ENCODE measurements at regions not wholly inside any gene's neighbourhood (a gene's known extent, or its start where the extent isn't known, plus 50 kb on each side); places are given as distances from the start of the nearest gene placed in this dataset.
A peak's percentile ranks its signal among the peaks of the same experiment; 100 is the strongest.
"Not testable (repeated sequence)": the region's sequence is repeated elsewhere in the genome, so short reads cannot be mapped to it uniquely, and the experiment has no call there.

DNA sequence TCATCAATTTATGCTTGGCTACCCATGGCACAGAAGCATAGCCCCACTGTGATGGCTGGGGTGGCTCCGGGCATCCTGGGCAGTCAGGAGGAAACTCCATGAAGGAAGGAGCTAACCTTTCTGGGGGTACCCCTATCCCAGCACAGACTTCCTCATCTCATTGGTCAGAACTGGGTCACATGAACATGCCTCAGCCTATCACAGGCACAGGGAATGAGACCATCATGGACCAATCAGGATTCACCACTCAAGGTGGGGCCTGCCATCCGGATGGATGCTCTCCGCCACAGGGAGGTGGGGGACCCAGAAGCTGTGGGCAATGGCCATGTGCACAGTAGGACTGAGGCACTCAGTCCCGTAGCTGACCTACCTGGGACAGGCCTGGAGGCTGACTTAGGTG, 75.9 kb upstream of the SPDYE9 start:
- DNase-seq (ENCODE audit: low spot score); H3K27me3 Mint-ChIP-seq (ENCODE audit: insufficient read depth); intact Hi-C loops (cut with micrococcal nuclease); H3K36me3 Mint-ChIP-seq (ENCODE audit: low read depth); H3K4me1 Mint-ChIP-seq (ENCODE audit: low read depth); H3K9me3 Mint-ChIP-seq; H3K4me3 Mint-ChIP-seq; H3K27ac Mint-ChIP-seq: not testable (repeated sequence)

DNA sequence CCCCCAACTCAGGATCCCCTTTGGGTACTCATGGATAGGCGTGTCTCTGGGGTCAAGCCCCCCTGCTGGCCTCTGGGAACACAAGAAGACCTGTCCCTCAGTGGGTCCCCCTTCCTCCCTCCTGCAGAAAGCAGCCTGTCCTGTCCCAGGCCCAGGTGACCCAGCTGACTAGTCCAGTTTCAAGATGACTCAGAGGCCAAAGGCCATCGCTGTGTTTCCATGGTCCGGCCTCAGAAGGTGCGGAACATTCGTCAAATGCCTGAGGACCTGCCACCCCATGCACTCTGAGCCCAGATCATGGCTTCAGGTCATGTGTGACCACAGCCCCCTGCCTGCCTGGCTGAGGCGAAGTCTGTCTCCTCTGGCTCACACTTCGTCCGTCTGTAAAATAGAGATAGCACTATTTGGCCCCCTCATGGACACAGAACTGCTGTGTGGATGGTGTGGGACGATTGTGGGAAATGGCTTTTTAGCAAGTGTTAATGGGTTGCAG, 71.4 kb upstream of the SPDYE9 start:
- H3K4me1 Mint-ChIP-seq (ENCODE audit: low read depth); DNase-seq (ENCODE audit: low spot score); H3K27ac Mint-ChIP-seq; H3K36me3 Mint-ChIP-seq (ENCODE audit: low read depth); H3K27me3 Mint-ChIP-seq (ENCODE audit: insufficient read depth); intact Hi-C loops (cut with micrococcal nuclease); H3K4me3 Mint-ChIP-seq; H3K9me3 Mint-ChIP-seq: not testable (repeated sequence)

DNA sequence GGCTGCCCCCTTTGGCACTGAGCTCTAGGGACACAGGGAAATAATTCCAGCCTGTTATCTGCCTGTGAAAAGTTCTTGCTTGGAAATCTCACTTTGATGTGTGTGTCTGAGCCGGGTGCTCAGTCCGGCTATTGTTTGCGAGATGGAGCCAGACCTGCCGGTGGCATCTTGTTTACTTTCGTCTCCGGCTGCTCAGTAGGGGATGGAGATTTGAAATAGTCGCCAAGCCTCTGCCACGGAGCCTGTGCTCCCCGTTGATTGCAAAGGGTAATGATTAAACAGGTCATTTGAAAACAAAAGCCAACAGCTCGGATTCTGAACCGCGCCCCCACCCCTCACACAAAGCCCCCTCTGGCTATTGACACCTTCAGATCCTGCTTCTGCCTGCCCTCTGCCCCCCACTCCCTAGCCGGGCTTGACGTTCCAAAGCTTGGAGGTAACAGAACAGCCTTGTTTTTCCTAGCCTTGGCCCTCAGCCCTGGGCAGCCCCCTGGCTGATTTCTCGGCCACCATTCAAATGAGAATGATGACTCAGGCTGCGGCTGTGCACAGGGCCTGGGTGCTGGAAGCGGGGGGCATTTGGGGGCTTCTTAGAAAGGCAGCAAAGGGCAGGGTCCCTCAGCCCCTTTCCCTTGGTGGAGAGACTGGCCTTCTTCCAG, 70.8 kb upstream of the SPDYE9 start:
- H3K9me3 Mint-ChIP-seq; H3K4me3 Mint-ChIP-seq; intact Hi-C loops (cut with micrococcal nuclease); H3K27me3 Mint-ChIP-seq (ENCODE audit: insufficient read depth); H3K4me1 Mint-ChIP-seq (ENCODE audit: low read depth); H3K27ac Mint-ChIP-seq; H3K36me3 Mint-ChIP-seq (ENCODE audit: low read depth); DNase-seq (ENCODE audit: low spot score): not testable (repeated sequence)

DNA sequence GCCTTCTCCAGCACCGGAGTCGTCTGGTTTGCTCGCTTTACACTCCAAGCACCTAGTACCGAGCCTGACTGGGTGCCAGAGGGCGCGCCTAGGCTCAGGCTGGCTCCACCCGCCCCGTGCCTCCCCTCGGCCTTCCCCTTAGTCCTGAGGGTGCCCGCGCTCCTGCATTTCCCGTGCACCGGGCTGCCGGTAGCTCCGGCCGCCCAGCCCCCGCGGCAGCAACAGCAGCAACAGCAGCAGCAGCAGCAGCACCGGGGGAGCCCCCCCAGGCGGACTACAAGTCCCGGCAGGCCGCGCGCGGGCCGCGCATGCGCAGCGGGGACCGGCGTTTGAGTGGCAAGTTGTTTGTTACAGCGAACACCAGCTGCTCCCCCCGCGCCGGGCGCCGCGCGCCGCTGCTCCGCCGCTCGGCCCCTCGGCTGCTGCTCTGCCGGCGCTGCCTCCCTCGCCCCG, 68.8 kb upstream of the SPDYE9 start:
- H3K9me3 Mint-ChIP-seq; H3K27me3 Mint-ChIP-seq (ENCODE audit: insufficient read depth); H3K4me1 Mint-ChIP-seq (ENCODE audit: low read depth); H3K36me3 Mint-ChIP-seq (ENCODE audit: low read depth); intact Hi-C loops (cut with micrococcal nuclease); H3K27ac Mint-ChIP-seq: not testable (repeated sequence)
- DNase-seq (ENCODE audit: low spot score) = peak; percentile 78
- peak overlapping the region; percentile 65 for H3K4me3 Mint-ChIP-seq

DNA sequence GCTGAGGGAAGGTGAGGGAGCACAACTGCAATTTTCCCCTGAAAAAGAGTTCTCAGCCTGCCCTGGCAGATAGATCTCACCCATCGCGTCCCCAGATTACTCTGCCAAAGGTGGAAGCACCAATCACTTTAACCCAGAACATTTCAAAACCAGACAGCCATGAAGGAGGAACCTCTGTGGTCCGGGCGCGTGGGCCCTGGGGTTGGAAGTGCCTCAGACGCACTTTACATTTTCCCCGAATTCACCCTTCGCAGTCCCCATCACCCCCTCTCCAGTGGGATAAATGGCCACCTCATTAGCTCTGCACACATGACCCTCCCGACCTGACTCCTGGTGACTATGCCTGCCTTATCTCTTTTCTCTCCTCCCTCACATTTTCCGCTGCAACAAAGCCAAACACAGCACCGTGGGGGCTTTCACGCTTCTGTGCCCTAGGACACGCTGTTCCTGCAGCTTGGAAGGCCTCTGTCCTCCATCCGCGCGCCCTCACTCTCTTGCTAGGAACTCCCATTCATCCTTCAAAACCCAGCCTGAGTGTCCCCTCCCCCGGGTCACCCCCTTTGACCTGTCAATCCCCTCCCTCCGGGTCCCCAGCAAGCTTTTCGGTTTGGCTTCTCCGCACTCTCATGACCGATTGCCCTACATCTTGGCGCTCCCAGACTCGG, 68.2 kb upstream of the SPDYE9 start:
- H3K27ac Mint-ChIP-seq; H3K4me1 Mint-ChIP-seq (ENCODE audit: low read depth); DNase-seq (ENCODE audit: low spot score); H3K27me3 Mint-ChIP-seq (ENCODE audit: insufficient read depth); H3K9me3 Mint-ChIP-seq; H3K36me3 Mint-ChIP-seq (ENCODE audit: low read depth); intact Hi-C loops (cut with micrococcal nuclease); H3K4me3 Mint-ChIP-seq: not testable (repeated sequence)

DNA sequence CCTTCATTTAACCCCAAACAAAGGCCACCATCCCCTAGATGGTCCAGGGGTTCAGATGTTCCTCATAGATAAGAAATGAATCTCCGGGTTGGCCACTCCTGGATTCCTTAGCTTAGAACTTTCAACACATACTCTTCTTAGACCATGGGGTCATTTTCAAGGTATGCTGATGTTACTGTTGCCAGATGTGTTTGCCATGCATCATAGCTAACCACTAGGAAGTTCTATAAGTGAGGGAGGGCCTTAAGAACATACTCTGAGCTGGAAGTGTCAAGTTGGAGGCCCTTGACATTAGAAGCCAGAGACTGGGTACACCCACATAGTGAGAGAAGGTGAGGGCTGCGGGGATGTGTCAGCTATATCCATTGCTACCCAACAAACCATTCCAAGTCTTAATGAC, 62.7 kb upstream of the SPDYE9 start:
- H3K9me3 Mint-ChIP-seq; H3K27ac Mint-ChIP-seq; H3K4me1 Mint-ChIP-seq (ENCODE audit: low read depth); intact Hi-C loops (cut with micrococcal nuclease); H3K4me3 Mint-ChIP-seq; DNase-seq (ENCODE audit: low spot score); H3K27me3 Mint-ChIP-seq (ENCODE audit: insufficient read depth); H3K36me3 Mint-ChIP-seq (ENCODE audit: low read depth): not testable (repeated sequence)

DNA sequence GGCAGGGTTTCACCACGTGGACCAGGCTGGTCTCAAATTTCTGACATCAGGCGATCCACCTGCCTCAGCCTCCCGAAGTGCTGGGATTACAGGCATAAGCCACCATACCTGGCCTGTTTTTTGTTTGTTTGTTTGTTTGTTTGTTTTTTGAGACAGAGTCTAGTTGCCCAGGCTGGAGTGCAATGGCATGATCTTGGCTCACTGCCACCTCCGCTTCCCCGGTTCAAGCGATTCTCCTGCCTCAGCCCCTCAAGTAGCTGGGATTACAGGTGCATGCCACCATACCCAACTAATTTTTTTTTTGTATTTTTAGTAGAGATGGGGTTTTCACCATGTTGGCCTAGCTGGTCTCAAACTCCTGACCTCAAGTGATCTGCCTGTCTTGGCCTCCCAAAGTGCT, 61.8 kb upstream of the SPDYE9 start:
- H3K4me3 Mint-ChIP-seq; H3K27ac Mint-ChIP-seq; DNase-seq (ENCODE audit: low spot score); intact Hi-C loops (cut with micrococcal nuclease); H3K27me3 Mint-ChIP-seq (ENCODE audit: insufficient read depth); H3K36me3 Mint-ChIP-seq (ENCODE audit: low read depth); H3K9me3 Mint-ChIP-seq; H3K4me1 Mint-ChIP-seq (ENCODE audit: low read depth): not testable (repeated sequence)

DNA sequence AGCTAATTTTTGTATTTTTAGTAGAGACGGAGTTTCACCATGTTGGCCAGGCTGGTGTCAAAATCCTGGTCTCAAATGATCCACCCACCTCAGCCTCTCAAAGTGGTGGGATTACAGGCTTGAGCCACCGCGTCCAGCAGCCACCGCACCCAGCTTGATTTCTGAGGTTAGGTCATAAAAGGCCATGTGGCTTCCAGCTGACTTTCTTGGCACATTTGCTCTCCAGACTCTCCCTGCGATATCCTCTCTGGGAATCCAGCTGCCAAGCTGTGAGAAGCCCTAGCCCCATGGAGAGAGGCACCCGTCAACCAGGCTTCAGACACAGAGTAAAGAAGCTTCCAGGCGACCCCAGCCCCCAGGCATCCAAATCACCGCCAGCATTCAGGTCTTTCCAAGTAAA, 58.2 kb upstream of the SPDYE9 start:
- H3K4me1 Mint-ChIP-seq (ENCODE audit: low read depth); intact Hi-C loops (cut with micrococcal nuclease); H3K27me3 Mint-ChIP-seq (ENCODE audit: insufficient read depth); H3K4me3 Mint-ChIP-seq; DNase-seq (ENCODE audit: low spot score); H3K9me3 Mint-ChIP-seq; H3K27ac Mint-ChIP-seq; H3K36me3 Mint-ChIP-seq (ENCODE audit: low read depth): not testable (repeated sequence)

DNA sequence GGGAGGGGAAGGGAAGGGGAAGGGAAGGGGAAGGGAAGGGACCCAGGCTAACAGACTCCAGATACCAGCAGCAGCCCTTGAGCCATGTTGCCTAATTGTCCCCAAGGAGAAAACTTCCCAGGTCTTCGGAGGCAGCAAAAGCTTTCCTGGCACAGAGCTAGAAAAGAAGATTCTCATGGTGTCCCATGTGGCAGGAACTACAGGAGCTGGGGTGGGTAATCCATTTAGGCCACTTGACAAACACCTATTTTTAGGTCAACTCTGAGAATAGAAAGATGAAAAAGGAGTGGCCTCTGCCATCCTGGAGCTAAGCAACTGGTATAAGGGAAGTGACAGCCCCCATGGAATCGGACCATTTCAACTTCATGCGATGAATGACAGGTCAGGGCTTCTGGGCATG, 52.1 kb upstream of the SPDYE9 start:
- H3K36me3 Mint-ChIP-seq (ENCODE audit: low read depth); intact Hi-C loops (cut with micrococcal nuclease); H3K27me3 Mint-ChIP-seq (ENCODE audit: insufficient read depth): not testable (repeated sequence)

More for the DNA sequence above, 52.1 kb upstream of the SPDYE9 start:
- not testable (repeated sequence) for H3K4me1 Mint-ChIP-seq (ENCODE audit: low read depth); H3K4me3 Mint-ChIP-seq; H3K27ac Mint-ChIP-seq; DNase-seq (ENCODE audit: low spot score); H3K9me3 Mint-ChIP-seq

Data from activated T-helper 1 cell treated with anti-CD3 and anti-CD28 coated beads, Interleukin-12 subunit alpha, Interleukin-12 subunit beta, Interleukin-2, Interleukin-4 antibody, amounts not matched to agents 30 ng/mL and 10 ng/mL and 1 ng/mL, durations not matched to agents 14 hours and 24 hours and 36 hours (primary cell).